HepG2 (cell line): ENCODE measurements at regions not wholly inside any gene's neighbourhood (a gene's known extent, or its start where the extent isn't known, plus 50 kb on each side); places are given as distances from the start of the nearest gene placed in this dataset.

ENCODE experiments used
- ATAC-seq: fragments of 200-7000 bp; cut with Tn5 transposase; 3 replicates; pipeline ENCODE4 v1.9.1; 2020; ENCODE audit warnings: mild to moderate bottlenecking, moderate library complexity
- BruUV-seq: library from RNA; stranded (reverse); fragments of 400-500 nt; replicated peaks from 2 replicates; lab custom pipeline; 2021; lab: Mats Ljungman, UMichigan
- CTCF ChIA-PET: fragments of 300-600 bp; formaldehyde crosslinking; extraction: SDS; loops from one replicate; lab custom pipeline; 2021; ENCODE audit warnings: low total read pairs, inconsistent platforms, low intra/inter-chr PET ratio; lab: Yijun Ruan, JAX
- POLR2A ChIA-PET: fragments of 350-600 bp; sonication (Branson Sonifier 250); formaldehyde crosslinking; loops from one replicate; lab custom pipeline; 2020; ENCODE audit warnings: antibody characterized with exemption, inconsistent platforms; lab: Yijun Ruan, JAX
- DNase-seq: peaks from one replicate; pipeline ENCODE4 v3.0.0-alpha.2; 2015; ENCODE audit warnings: low spot score
- FAIRE-seq: peaks from 3 replicates; lab custom pipeline; 2011; peaks lifted over from hg19 to GRCh38; lab: Jason Lieb, UNC
- H2AFZ ChIP-seq: one replicate; pipeline ENCODE4 v1.6.1; 2011; ENCODE audit warnings: low read length, inconsistent platforms
- H3K27ac ChIP-seq: fragments of 300-600 bp; 3 replicates; pipeline ENCODE4 v1.8.0; 2011; ENCODE audit warnings: mixed run types, mild to moderate bottlenecking, mixed read lengths, low read length, inconsistent platforms; ENCODE audit not compliant: insufficient read depth; ENCODE audit errors: extremely low read length
- H3K27me3 ChIP-seq, 2 experiments: fragments of 200-600 bp in 1 of 2; 2 replicates in 1 of 2; 3 replicates in 1 of 2; pipeline versions ENCODE4 v1.6.0 to v1.8.0; 2011; ENCODE audit warnings: low read length in 2 of 2, mild to moderate bottlenecking in 2 of 2, moderate library complexity in 2 of 2, inconsistent platforms in 1 of 2; ENCODE audit not compliant: insufficient read depth in 2 of 2, control insufficient read depth in 1 of 2
- H3K36me3 ChIP-seq, 2 experiments: fragments of 200-600 bp in 1 of 2; replicated peaks in 1 of 2; 2 replicates in 1 of 2; 3 replicates in 1 of 2; pipeline versions ENCODE4 v1.5.1 to v1.8.0; 2011; ENCODE audit warnings: low read length in 2 of 2, inconsistent platforms in 1 of 2; ENCODE audit not compliant: insufficient read depth in 2 of 2, control insufficient read depth in 1 of 2
- H3K4me1 ChIP-seq: 2 replicates; pipeline ENCODE4 v1.5.1; 2012; ENCODE audit warnings: low read length, inconsistent platforms; ENCODE audit not compliant: insufficient read depth
- H3K4me2 ChIP-seq: 2 replicates; pipeline ENCODE4 v1.6.0; 2011; ENCODE audit warnings: low read depth, low read length, inconsistent platforms
- H3K4me3 ChIP-seq, 3 experiments: fragments of 200-600 bp in 1 of 3; sonication (generic), shearing (Covaris generic) in 1 of 3; replicated peaks in 1 of 3; 2 replicates each; pipeline ENCODE4 v1.5.1; 2011 to 2016; ENCODE audit warnings: low read length in 3 of 3, inconsistent platforms in 2 of 3, low read depth in 2 of 3, mild to moderate bottlenecking in 2 of 3, control low read depth in 1 of 3, mixed read lengths in 1 of 3; ENCODE audit not compliant: insufficient read depth in 1 of 3
- H3K79me2 ChIP-seq: one replicate; pipeline ENCODE4 v1.6.1; 2011; ENCODE audit warnings: low read length, inconsistent platforms; ENCODE audit not compliant: insufficient read depth
- H3K9ac ChIP-seq: 2 replicates; pipeline ENCODE4 v1.6.0; 2011; ENCODE audit warnings: mild to moderate bottlenecking, low read depth, low read length, inconsistent platforms; ENCODE audit not compliant: insufficient read depth
- H3K9me3 ChIP-seq: 2 replicates; pipeline ENCODE4 v1.5.1; 2012; ENCODE audit warnings: mild to moderate bottlenecking, low read length
- H4K20me1 ChIP-seq: 2 replicates; pipeline ENCODE4 v1.6.0; 2011; ENCODE audit warnings: inconsistent platforms, mild to moderate bottlenecking, low read length, moderate library complexity; ENCODE audit not compliant: insufficient read depth
- CBX1 ChIP-seq: IDR thresholded peaks from one replicate; pipeline ENCODE4 v1.6.1; 2016; ENCODE audit warnings: antibody characterized with exemption, low read depth
- FOXP1 ChIP-seq, 2 experiments: fragments of 450-650 bp in 1 of 2; IDR thresholded peaks; 2 replicates each; pipeline ENCODE4 v1.6.1; 2017 to 2018; ENCODE audit warnings: antibody characterized with exemption in 1 of 2
- GATAD2A ChIP-seq: IDR thresholded peaks from 2 replicates; pipeline ENCODE4 v1.6.1; 2016
- MEF2D ChIP-seq: sonication (generic); formaldehyde crosslinking; IDR thresholded peaks from 2 replicates; pipeline ENCODE4 v1.5.1; 2020; ENCODE audit warnings: mild to moderate bottlenecking, missing genetic modification reagents
- SIX1 ChIP-seq: sonication (generic); formaldehyde crosslinking; IDR thresholded peaks from 2 replicates; pipeline ENCODE4 v1.4.0; 2020; ENCODE audit warnings: missing genetic modification reagents, borderline replicate concordance
- SMYD3 ChIP-seq: sonication (generic); formaldehyde crosslinking; IDR thresholded peaks from 2 replicates; pipeline ENCODE4 v1.8.1; 2023; ENCODE audit warnings: mild to moderate bottlenecking, missing genetic modification reagents
- ZBTB21 ChIP-seq: sonication (generic); formaldehyde crosslinking; IDR thresholded peaks from 2 replicates; pipeline ENCODE4 v1.4.0; 2020; ENCODE audit warnings: missing genetic modification reagents
- ZBTB7A ChIP-seq: sonication (generic); formaldehyde crosslinking; IDR thresholded peaks from 2 replicates; pipeline ENCODE4 v1.8.0; 2022; ENCODE audit warnings: mild to moderate bottlenecking, missing genetic modification reagents
- ZNF124 ChIP-seq: sonication (generic); formaldehyde crosslinking; IDR thresholded peaks from 2 replicates; pipeline ENCODE4 v1.4.0; 2020; ENCODE audit warnings: missing genetic modification reagents
- ZNF546 ChIP-seq: sonication (generic); formaldehyde crosslinking; conservative IDR thresholded peaks from 2 replicates; pipeline ENCODE4 v1.8.1; 2023; ENCODE audit warnings: mild to moderate bottlenecking, missing genetic modification reagents
- WGBS: methylation state at CpG from one replicate; pipeline ENCODE4 v1.1.6; 2017; ENCODE audit warnings: low lambda C conversion rate; 5-methylcytosine and 5-hydroxymethylcytosine counted together
- in situ Hi-C: cut with HindIII; loops from 2 replicates; pipeline ENCODE4 v1.10.0; 2017; ENCODE audit warnings: low pct_unique_long_range_greater_than_20kb; ENCODE audit not compliant: extremely low pct_ligation_motif_present
- intact Hi-C: fragments of 100-400 bp; cut with micrococcal nuclease; formaldehyde crosslinking; loops from one replicate; pipeline ENCODE4 v1.10.0; 2022; ENCODE audit not compliant: unreplicated experiment
- TF ChIP-seq, protein P1 (sequence below): fragments of 450-650 bp; IDR thresholded peaks from 2 replicates; pipeline ENCODE4 v1.6.1; 2017; ENCODE audit warnings: mild to moderate bottlenecking
- TF ChIP-seq, protein P2 (sequence below): sonication (generic); formaldehyde crosslinking; IDR thresholded peaks from 2 replicates; pipeline ENCODE4 v1.5.0; 2020; ENCODE audit warnings: mild to moderate bottlenecking, missing genetic modification reagents, borderline replicate concordance
- TF ChIP-seq, protein P3 (sequence below): IDR thresholded peaks from 2 replicates; pipeline ENCODE4 v1.6.1; 2016

DNA sequence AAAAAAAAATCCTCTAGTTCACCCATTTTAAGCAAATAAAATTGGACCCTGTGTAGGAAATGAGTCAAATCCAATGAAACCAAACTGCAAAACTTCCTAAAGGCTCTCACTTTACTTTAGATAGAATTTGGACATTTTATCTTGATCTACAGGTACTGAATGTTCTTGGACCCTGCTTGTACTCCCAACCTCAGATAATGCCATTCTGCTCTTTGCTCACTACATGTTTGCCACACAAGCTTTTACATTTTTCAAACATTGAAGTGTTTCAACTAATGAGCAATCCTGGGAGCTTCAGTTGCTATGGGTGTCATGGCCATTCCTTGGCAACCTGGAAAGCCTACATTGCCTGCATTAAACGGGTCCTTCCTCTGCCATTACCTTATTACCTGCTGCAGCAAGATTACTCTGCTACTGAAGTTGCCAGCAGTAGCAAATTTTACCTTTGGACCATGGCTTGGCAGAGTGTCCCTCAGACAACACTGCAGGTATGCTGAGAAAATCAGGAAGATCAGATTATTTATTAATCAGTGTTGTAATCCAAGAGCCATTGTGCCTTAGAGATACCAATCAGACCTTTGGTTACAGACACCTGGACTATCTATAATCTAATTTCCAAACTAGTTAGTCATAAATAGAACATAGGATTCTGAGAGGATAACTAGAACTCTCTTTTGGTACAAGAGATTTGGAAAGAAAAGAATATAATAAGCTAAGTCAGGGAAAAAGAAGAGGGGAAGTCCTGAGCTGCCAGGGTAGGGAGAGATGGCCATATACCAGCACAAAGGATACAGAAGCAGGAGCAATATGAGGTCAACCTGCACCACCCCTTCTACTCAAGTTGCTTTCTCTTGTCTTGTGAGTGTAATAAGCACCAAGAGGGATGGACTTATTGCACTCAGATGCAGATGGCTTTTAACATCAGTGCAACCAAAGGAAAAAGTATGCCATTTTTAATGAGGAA lies 293.3 kb upstream of the TFPI start:
- 0% methylated on average over 1 of the region's 1 CpG for WGBS
- in situ Hi-C loops (loop anchor here (10.0 to 25.0 kb wide), 2 partner anchors 343 to 985 kb away; no protein-coding TSS in a partner anchor), intact Hi-C loops (loop anchor here (10.0 kb wide), 1 partner anchor 667 kb away; no protein-coding TSS in a partner anchor)
- H3K36me3 ChIP-seq, result no peaks in the 10 kb centered on the region
- H2AFZ ChIP-seq, result no peak overlapping the region
- CTCF ChIA-PET, result no interaction called here
- no peak overlapping the region for H3K4me2 ChIP-seq
- no TSS peak for BruUV-seq
- FAIRE-seq, result no peak
- no peak overlapping the region for H3K27ac ChIP-seq
- no peaks in the 10 kb centered on the region for H3K9me3 ChIP-seq
- H4K20me1 ChIP-seq, result no peaks in the 10 kb centered on the region
- ATAC-seq, result no peak
- POLR2A ChIA-PET, result no interaction called here
- H3K4me1 ChIP-seq, result no peaks in the 10 kb centered on the region
- DNase-seq, result no peak
- H3K4me3 ChIP-seq, result no peak overlapping the region
- no peaks in the 10 kb centered on the region; a peak in 1 of 5 replicates for H3K27me3 ChIP-seq
- H3K9ac ChIP-seq, result no peak overlapping the region
- TF ChIP-seq ZNF124 (CRISPR knock-in tag) (no peak), FOXP1 (IDR thresholded peaks at IDR 0.05) (no peak), FOXP1 (CRISPR knock-in tag; IDR thresholded peaks at IDR 0.05) (no peak), ZNF546 (no peak), SIX1 (no peak), ZBTB7A (no peak), CBX1 (no peak), SMYD3 (CRISPR knock-in tag) (no peak), GATAD2A (CRISPR knock-in tag) (no peak), MEF2D (CRISPR knock-in tag) (no peak), ZBTB21 (CRISPR knock-in tag) (no peak)
- TF ChIP-seq, protein P1, sequence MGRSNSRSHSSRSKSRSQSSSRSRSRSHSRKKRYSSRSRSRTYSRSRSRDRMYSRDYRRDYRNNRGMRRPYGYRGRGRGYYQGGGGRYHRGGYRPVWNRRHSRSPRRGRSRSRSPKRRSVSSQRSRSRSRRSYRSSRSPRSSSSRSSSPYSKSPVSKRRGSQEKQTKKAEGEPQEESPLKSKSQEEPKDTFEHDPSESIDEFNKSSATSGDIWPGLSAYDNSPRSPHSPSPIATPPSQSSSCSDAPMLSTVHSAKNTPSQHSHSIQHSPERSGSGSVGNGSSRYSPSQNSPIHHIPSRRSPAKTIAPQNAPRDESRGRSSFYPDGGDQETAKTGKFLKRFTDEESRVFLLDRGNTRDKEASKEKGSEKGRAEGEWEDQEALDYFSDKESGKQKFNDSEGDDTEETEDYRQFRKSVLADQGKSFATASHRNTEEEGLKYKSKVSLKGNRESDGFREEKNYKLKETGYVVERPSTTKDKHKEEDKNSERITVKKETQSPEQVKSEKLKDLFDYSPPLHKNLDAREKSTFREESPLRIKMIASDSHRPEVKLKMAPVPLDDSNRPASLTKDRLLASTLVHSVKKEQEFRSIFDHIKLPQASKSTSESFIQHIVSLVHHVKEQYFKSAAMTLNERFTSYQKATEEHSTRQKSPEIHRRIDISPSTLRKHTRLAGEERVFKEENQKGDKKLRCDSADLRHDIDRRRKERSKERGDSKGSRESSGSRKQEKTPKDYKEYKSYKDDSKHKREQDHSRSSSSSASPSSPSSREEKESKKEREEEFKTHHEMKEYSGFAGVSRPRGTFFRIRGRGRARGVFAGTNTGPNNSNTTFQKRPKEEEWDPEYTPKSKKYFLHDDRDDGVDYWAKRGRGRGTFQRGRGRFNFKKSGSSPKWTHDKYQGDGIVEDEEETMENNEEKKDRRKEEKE, result no peak
- TF ChIP-seq, protein P2, sequence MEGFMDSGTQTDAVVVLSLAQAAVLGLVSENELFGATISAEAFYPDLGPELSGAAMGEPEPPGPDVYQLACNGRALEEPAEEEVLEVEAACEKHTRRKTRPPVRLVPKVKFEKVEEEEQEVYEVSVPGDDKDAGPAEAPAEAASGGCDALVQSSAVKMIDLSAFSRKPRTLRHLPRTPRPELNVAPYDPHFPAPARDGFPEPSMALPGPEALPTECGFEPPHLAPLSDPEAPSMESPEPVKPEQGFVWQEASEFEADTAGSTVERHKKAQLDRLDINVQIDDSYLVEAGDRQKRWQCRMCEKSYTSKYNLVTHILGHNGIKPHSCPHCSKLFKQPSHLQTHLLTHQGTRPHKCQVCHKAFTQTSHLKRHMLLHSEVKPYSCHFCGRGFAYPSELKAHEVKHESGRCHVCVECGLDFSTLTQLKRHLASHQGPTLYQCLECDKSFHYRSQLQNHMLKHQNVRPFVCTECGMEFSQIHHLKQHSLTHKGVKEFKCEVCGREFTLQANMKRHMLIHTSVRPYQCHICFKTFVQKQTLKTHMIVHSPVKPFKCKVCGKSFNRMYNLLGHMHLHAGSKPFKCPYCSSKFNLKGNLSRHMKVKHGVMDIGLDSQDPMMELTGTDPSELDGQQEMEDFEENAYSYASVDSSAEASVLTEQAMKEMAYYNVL (CRISPR knock-in tag), result no peak
- TF ChIP-seq, protein P3, sequence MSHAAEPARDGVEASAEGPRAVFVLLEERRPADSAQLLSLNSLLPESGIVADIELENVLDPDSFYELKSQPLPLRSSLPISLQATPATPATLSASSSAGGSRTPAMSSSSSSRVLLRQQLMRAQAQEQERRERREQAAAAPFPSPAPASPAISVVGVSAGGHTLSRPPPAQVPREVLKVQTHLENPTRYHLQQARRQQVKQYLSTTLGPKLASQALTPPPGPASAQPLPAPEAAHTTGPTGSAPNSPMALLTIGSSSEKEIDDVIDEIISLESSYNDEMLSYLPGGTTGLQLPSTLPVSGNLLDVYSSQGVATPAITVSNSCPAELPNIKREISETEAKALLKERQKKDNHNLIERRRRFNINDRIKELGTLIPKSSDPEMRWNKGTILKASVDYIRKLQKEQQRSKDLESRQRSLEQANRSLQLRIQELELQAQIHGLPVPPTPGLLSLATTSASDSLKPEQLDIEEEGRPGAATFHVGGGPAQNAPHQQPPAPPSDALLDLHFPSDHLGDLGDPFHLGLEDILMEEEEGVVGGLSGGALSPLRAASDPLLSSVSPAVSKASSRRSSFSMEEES (CRISPR knock-in tag), result no peak
- H3K79me2 ChIP-seq, result no peaks in the 10 kb centered on the region
